ENCODE measurements at regions not wholly inside any gene's neighbourhood (a gene's known extent, or its start where the extent isn't known, plus 50 kb on each side); places are given as distances from the start of the nearest gene placed in this dataset.
"Not testable (repeated sequence)": the region's sequence is repeated elsewhere in the genome, so short reads cannot be mapped to it uniquely, and the experiment has no call there.

DNA sequence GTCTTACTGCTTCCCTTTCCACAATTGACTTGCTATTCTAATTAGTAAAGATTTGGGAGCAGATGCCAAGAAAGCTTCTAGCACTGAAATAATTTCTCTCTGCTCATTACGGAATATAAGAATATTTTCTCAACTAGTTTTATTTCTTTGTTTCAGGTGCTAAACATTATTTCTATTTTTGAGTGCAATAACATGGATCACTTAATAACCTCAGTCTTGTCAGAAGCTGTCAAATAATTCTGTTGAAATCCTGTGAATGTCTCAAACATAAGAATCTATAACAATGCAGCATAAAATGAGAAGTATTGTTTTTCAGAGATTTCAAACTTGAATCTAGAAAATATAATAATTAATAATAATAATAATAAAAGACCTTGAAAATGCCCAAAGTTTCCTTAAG, 1221.0 kb downstream of the DSC3 start:
- no peak for DNase-seq

DNA sequence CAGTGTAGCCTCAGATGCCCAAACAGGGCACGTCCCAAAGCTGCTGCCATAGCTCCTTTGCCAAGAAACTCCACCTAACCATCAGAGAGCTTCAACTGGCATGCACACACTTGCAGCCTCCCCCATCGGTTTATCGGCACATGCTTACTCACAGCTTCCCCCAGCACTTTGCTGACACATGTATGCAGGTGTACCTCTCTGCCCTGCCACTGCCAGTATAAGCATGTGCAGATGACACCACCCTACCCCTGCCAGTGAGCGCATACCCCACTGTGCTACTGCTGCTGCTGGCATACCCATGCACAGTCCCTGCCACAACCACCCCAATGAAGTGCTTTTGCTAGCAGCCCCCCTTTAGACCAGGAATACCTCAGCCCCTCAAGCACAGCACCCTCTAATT, 1231.0 kb downstream of the DSC3 start:
- DNase-seq: no peak

DNA sequence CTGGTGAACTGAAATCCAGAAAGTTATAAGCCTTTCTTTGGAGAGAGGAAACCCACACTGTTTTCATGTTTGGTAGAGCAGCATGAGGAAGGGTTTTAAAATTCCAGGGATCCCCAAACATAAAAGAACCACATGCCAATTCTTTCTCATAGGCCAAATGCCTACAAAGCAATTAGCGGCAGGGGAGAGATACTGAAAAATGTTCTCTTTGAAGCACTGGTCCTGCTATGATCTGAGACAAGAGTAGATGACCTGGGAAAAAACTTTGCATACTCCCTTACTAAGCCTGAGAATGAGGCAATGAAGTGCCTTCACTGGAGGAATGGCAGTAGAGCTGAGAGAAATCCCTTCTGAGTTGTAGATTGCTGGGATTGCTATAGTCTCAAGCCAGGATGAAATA, 1261.7 kb downstream of the DSC3 start:
- DNase-seq: no peak

- DNase-seq: peak; percentile 1
Measured at GRCh38 chr18:29779096-29779495, 1263.4 kb downstream of the DSC3 start.

DNA sequence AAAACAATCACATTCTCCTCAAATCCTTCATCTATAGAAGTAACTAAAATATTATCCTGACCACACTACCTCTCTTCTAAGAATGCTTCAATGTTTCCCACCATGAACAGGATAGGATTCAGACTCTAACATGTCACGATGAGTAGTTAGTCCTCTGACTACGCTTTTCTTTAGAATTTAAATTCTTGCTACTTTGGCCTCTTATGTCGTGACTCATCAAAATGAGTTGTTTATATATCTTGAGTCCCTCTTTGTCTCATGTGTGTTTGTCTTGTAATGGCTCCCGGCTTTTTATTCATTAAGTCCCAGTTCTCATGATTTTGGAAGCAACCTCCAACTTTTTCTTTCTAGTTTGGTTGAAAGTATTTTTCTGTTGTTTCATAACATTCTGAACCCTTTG, 1289.2 kb downstream of the DSC3 start:
- DNase-seq: no peak

DNA sequence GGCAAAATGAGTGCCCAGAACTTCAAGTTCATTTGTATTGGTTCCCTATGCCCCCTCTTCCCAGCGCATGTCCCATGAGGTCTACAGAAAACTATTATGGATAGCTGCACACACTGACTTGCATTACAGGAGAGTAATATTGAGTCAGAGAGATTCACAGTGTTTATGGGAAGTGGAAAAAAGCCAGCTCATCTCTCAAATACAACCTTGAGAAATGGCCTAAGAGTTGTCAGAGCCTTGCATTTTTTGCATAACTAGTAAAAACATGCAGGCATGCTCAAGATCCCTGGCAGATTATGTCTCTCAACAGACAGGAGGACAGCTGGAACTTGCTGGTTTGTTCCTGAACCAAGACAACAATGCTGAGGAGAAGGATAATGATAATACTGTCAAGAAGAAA, 1292.8 kb downstream of the DSC3 start:
- peak; percentile 65 for DNase-seq

GRCh38 chr18:29741461-29741860, 1301.1 kb downstream of the DSC3 start:
- no peak for DNase-seq

DNA sequence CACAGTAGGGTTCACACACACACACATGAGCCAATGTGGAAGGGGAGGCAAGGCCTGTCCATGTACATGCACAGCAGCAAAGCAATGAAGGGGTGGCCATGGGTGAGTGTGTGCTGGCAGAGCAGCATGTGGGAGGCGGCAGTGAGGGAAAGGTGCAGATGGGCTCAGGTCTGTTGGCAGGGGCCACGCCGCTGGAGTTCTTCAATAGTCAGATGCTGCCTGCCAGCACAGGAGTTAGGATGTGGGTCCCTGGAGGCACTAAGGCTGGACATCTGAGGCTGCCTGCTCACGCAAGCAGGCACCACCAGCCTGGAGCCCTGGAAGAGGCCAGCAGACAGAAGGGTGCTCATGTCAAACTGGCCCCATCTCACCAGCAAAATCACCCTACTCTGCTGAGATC, 1304.9 kb downstream of the DSC3 start:
- DNase-seq: no peak

DNA sequence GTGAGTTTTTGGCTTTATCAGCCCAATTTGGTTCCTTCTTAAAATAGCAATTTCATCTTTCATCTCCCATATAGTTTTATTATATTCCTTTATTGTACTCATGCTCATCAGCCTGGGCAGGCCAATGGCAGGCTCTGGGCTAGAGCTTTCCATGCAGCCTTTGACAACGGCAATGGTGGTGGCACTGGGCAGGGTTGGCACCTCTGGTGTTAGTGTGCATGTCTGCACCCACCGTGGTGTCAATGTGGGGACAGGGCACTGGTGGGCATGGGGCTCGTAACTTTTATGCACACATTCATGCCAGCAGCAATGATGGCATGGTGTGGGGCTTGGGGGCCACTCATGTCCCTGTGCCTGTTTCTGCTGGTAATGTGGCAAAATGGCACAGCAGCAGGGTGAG, 1305.4 kb downstream of the DSC3 start:
- DNase-seq: no peak

DNA sequence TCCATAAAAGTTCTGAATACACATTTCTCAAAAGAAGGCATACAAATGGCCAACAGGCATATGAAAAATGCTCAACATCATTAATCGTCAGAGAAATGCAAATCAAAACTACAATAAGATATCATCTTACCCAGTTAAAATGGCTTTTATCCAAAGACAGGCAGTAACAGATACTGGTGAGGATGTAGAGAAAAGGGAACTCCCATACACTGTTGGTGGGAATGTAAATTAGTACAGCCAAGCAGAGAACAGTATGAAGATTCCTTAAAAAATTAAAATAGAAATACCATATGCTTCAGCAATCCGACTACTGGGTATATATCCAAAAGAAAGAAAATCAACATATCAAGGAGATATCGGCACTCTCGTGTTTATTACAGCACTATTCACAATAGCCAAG, 1312.5 kb downstream of the DSC3 start:
- DNase-seq: no peak

DNA sequence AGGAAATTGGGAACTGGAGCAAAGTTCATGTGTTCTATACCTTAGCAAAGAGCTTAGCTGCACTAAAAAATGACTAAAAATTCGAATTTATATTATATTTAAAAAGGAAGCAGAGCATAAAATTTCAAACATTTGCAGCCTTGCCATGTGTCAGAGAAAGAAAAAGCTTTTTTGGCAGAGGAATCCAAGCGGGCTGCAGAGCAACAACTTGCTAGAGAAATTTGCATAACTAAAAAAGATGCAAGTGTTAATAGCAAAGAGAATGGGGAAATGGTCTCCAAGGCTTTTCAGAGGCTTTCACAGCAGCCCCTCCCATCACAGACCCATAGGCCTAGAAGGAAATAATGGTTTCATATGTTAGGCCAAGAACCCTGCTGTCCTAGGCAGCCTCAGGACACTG, 1315.9 kb downstream of the DSC3 start:
- no peak for DNase-seq

DNA sequence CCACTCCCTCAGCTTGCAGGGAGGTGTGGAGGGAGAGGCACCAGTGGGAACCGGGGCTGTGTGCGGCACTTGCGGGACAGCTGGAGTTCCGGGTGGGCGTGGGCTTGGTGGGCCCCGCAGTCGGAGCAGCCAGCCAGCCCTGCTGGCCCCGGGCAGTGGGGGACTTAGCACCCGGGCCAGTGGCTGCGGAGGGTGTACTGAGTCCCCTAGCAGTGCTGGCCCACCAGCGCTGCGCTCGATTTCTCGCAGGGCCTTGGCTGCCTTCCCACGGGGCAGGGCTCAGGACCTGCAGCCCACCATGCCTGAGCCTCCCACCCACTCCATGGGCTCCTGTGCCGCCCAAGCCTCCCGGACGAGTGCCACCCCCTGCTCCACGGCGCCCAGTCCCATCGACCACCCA, 1319.1 kb downstream of the DSC3 start:
- DNase-seq: not testable (repeated sequence)

DNA sequence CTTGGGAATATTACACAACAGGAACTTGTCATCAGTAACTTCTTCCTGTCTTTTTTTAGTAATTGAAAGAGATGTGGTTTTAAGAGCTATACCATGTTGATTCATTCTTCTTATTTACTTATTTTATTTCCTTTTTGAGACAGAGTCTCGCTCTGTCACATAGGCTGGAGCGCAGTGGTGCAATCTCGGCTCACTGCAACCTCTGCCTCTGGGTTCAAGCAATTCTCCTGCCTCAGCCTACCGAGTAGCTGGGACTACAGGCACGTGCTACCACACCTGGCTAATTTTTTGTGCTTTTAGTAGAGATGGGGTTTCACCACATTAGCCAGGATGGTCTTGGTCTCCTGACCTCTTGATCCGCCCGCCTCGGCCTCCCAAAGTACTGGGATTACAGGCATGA, 1326.6 kb downstream of the DSC3 start:
- DNase-seq: not testable (repeated sequence)

- peak; percentile 0 for DNase-seq
Measured at GRCh38 chr18:29712785-29713184, 1329.8 kb downstream of the DSC3 start.

GRCh38 chr18:29711932-29712331, 1330.6 kb downstream of the DSC3 start:
- DNase-seq: no peak

DNA sequence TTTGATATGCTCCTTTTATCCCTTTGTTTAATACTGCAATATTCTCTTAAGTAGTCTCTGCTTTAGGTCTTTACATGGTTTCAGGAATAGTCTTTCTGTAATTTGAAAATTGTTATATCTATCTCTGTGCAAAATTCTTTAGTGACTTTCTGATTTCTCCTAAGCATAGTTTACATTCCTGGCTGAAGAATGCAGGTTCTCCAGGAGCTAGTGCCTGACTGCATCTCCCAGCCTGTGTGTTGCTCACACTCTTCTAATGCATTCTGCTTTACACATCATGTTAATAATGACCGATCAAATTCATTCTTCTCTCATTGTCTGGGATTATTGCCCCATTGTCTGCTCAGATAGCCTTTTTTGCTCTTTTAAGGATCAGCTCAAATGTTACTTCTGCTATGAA, 1349.2 kb downstream of the DSC3 start:
- DNase-seq: peak; percentile 0

GRCh38 chr18:29681578-29681977, 1361.0 kb downstream of the DSC3 start:
- no peak for DNase-seq

GRCh38 chr18:29664278-29665036, 1378.1 kb downstream of the DSC3 start:
- no peak for DNase-seq

DNA sequence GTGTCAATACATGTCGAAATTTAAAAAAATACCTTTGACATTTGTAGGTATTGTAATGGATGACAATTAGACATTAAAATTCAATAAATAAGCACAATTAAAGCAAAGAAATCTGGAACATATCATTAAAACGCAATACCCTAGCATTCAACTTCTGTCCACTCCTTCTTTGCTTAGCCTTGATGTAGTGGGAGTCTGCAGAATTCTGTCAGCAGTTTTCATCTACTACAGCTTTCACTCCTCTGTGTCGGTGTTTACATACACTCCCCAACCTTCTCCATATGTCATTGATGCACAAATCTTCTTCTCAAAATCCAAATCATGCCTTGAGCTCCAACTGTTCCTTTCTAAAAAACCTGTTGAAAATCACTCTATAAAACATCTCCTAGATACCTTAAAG, 1380.6 kb downstream of the DSC3 start:
- no peak for DNase-seq

DNA sequence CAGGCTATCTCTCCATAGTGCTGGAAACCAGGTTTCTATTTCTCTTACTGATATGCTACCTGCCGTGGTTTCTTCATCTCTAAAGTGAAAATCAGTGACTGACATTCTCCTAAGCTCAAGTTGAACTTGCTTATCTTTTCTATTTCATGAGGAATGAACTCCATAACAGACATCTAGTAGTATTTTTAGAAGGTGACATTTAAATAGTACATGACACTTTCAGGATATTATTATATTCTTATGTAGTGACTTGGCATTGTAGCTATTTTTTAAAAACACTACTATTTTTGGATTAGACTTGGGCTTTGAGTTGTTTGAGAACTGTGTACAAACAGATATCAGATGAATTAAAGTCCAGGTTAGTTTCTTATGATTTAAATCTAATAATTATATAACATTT, 1381.8 kb downstream of the DSC3 start:
- DNase-seq: no peak

- no peak for DNase-seq
Measured at GRCh38 chr18:29653671-29654215, 1388.8 kb downstream of the DSC3 start.

- peak; percentile 10 for DNase-seq
Measured at GRCh38 chr18:29652797-29653196, 1389.7 kb downstream of the DSC3 start.

GRCh38 chr18:29651122-29651680, 1391.3 kb downstream of the DSC3 start:
- peak; percentile 75 for DNase-seq

GRCh38 chr18:29648891-29649290, 1393.7 kb downstream of the DSC3 start:
- no peak for DNase-seq

GRCh38 chr18:29647700-29648099, 1394.8 kb downstream of the DSC3 start:
- DNase-seq: no peak

Data from fibroblast of skin of right biceps (primary cell).